Karpas-422 (cell line): ENCODE measurements at regions not wholly inside any gene's neighbourhood (a gene's known extent, or its start where the extent isn't known, plus 50 kb on each side); places are given as distances from the start of the nearest gene placed in this dataset.

Source experiments
- DNase-seq: peaks from one replicate; pipeline ENCODE4 v3.0.0-alpha.2; 2015
- H2AFZ ChIP-seq: fragments of 200-600 bp; sonication (generic); 2 replicates; pipeline ENCODE4 v1.6.1; 2014; ENCODE audit warnings: antibody characterized with exemption, low read length, mixed read lengths
- H3K27ac ChIP-seq: fragments of 200-600 bp; sonication (generic); 2 replicates; pipeline ENCODE4 v1.5.1; 2014; ENCODE audit warnings: mild to moderate bottlenecking, low read length, moderate library complexity
- H3K27me3 ChIP-seq: fragments of 200-600 bp; sonication (generic); 2 replicates; pipeline ENCODE4 v1.6.1; 2014; ENCODE audit warnings: low read length, mixed read lengths
- H3K36me3 ChIP-seq: fragments of 200-600 bp; sonication (generic); 2 replicates; pipeline ENCODE4 v1.6.1; 2014; ENCODE audit warnings: low read length, mixed read lengths; ENCODE audit not compliant: insufficient read depth
- H3K4me1 ChIP-seq: fragments of 200-600 bp; sonication (generic); 2 replicates; pipeline ENCODE4 v1.6.1; 2014; ENCODE audit warnings: mild to moderate bottlenecking, low read length, mixed read lengths
- H3K4me2 ChIP-seq: fragments of 200-600 bp; sonication (generic); 2 replicates; pipeline ENCODE4 v1.6.1; 2014; ENCODE audit warnings: low read length, low read depth, mild to moderate bottlenecking; ENCODE audit not compliant: poor library complexity, severe bottlenecking
- H3K4me3 ChIP-seq: fragments of 200-600 bp; sonication (generic); 2 replicates; pipeline ENCODE4 v1.5.1; 2014; ENCODE audit warnings: mild to moderate bottlenecking, antibody characterized with exemption, low read length, mixed read lengths
- H3K79me2 ChIP-seq: fragments of 200-600 bp; sonication (generic); 2 replicates; pipeline ENCODE4 v1.6.1; 2014; ENCODE audit warnings: mild to moderate bottlenecking, low read length, mixed read lengths
- H3K9ac ChIP-seq: fragments of 200-600 bp; sonication (generic); 2 replicates; pipeline ENCODE4 v1.6.0; 2014; ENCODE audit warnings: low read length
- H3K9me2 ChIP-seq: fragments of 200-600 bp; sonication (generic), shearing (Covaris generic); replicated peaks from 2 replicates; pipeline ENCODE4 v1.6.0; 2014; ENCODE audit warnings: mild to moderate bottlenecking, low read length, moderate library complexity; ENCODE audit not compliant: insufficient read depth
- H3K9me3 ChIP-seq: fragments of 300-700, 200-600 bp; sonication (generic); 2 replicates; pipeline ENCODE4 v1.6.1; 2014; ENCODE audit warnings: low read length, mixed read lengths
- H4K20me1 ChIP-seq: fragments of 200-600 bp; sonication (generic); 2 replicates; pipeline ENCODE4 v1.6.1; 2014; ENCODE audit warnings: mild to moderate bottlenecking, antibody characterized with exemption, low read length, low read depth; ENCODE audit not compliant: insufficient read depth

DNA sequence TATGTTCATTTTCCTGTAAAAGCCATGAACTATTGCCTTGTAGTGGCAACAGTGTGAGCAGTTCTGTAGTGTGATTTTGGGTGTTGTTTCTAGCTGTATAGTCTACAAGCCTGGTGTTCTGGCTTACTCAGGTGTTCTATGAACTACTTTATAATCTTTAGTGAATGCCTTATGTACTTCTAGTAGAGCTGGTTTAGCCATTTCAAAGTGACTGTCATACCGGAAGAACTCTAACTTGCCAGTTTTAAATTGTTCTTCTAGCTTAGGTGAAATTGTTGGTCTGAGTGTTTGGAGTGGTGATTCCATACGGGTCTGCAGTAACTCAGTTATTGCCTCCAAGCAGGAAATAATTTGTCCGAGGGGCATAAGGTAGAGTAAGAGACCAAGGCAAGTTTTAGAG lies 150.2 kb upstream of the ZNF184 start:
- Histone ChIP-seq H3K4me3 (no peak overlapping the region), H3K9me3 (no peaks in the 10 kb centered on the region), H3K36me3 (no peaks in the 10 kb centered on the region), H3K79me2 (no peaks in the 10 kb centered on the region), H3K9me2 (no peaks in the 10 kb centered on the region), H3K27me3 (no peaks in the 10 kb centered on the region), H3K4me1 (no peaks in the 10 kb centered on the region), H3K9ac (no peak overlapping the region), H3K4me2 (no peak overlapping the region), H4K20me1 (no peaks in the 10 kb centered on the region), H3K27ac (no peak overlapping the region), H2AFZ (no peak overlapping the region)
- no peak for DNase-seq

DNA sequence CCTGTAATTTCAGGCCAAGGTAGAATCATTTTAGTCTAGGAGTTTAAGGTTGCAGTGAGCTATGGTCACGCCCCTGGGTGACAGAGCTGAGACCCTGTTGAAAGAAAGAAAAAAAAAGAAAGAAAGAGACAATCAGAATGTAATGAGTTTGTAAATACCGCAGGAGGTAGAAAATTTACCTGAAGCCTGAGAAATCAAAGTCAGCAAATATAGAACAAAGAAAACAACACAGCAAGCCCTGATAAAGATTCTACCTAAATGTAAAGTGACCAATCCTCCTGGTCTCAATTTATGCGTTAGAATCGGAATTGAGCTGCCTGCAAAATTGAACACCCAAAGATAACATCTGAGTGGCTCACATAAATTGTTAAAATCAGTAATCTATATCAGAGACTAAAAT lies 146.5 kb upstream of the ZNF184 start:
- Histone ChIP-seq H3K27me3 (no peaks in the 10 kb centered on the region), H3K9me2 (no peaks in the 10 kb centered on the region), H3K9me3 (no peaks in the 10 kb centered on the region), H3K4me2 (no peak overlapping the region), H3K4me3 (no peak overlapping the region), H3K9ac (no peak overlapping the region), H3K36me3 (no peaks in the 10 kb centered on the region), H2AFZ (no peak overlapping the region), H3K27ac (no peak overlapping the region), H3K79me2 (no peaks in the 10 kb centered on the region), H4K20me1 (no peaks in the 10 kb centered on the region), H3K4me1 (no peaks in the 10 kb centered on the region)
- no peak for DNase-seq

DNA sequence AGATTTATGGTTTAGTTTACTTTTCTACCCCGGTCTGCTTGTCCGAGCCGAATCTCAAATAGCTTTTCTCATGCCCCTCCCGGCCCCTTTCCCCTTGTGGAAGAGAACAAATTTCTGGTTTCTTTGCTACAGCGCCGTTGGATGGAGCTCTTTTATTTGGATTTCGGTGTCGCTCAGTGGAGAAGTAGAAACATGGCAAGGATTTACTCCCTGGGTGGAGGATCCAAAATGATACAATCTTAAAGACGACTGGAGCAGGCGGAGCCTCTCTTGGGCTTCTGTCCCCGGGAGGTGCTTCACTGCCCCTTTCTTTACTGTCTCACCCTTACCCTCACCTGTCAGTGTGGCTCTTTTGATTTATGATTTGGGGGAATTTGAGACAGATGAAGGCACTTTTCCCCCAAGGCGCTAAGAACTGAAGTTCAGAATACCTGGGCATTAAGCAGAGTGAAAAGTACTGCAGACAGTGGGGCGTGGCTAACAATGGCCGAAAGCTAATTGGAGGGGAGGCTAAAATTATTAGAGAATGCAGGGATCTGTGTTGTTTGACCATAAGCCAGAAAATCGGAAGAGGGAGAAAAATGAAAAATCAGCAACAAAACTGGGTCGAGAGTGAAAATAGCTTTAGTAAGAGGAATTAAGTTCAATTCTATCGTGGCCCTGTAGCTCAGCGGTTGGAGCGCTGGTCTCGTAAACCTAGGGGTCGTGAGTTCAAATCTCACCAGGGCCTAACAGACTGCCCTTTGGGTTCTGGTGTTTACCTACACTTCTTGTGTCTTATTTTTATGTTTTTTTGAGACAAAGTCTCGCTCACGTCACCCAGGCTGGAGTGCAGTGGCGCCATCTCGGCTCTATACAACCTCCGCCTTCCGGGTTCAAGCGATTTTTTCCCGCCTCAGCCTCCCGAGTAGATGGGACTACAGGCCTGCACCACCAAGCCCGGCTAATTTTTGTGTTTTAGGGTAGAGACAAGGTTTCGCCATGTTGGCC lies 145.1 kb upstream of the ZNF184 start:
- Histone ChIP-seq H3K36me3 (no peaks in the 10 kb centered on the region), H3K4me1 (no peaks in the 10 kb centered on the region), H4K20me1 (no peaks in the 10 kb centered on the region), H3K79me2 (no peaks in the 10 kb centered on the region), H3K27ac (no peak overlapping the region), H2AFZ (no peak overlapping the region), H3K4me3 (no peak overlapping the region), H3K4me2 (no peak overlapping the region), H3K9me2 (no peaks in the 10 kb centered on the region), H3K9ac (no peak overlapping the region), H3K9me3 (no peaks in the 10 kb centered on the region), H3K27me3 (no peaks in the 10 kb centered on the region)
- no peak for DNase-seq

DNA sequence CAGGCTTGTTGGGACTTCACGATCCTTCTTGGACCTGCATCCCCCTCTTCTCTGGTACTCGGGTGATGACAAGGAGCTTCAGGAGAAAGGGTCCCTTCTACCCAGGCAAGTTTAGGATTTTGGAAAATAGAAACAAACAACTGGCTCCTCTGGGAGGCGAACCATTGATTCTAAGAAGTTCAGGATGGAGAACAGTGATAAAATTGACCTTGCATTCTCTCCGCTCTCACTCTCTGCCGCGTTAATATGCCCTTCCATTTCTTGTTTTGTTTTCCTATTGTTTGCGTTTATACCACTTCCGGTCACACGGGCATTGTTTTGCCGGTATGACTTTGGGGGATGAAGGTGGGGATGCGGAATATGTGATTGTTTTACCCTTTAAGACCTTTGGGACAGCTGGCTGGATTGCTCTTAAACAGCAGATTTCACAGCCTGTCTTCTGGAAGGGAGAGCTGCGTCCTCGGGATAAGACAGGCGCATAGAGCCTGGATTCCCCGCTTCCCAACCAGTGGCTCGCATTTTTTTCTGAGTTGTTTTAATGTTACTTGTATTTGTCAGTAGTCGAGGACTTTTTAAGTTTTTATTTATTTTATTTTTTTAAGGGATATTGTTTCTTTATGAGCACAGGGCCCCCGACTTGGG lies 144.3 kb upstream of the ZNF184 start:
- Histone ChIP-seq H3K9ac (no peak overlapping the region), H3K9me2 (no peaks in the 10 kb centered on the region), H3K4me2 (no peak overlapping the region), H3K79me2 (no peaks in the 10 kb centered on the region), H2AFZ (no peak overlapping the region), H3K4me3 (no peak overlapping the region), H3K36me3 (no peaks in the 10 kb centered on the region), H3K27me3 (no peaks in the 10 kb centered on the region), H3K27ac (no peak overlapping the region), H4K20me1 (no peaks in the 10 kb centered on the region), H3K4me1 (no peaks in the 10 kb centered on the region), H3K9me3 (no peaks in the 10 kb centered on the region)
- DNase-seq: no peak

DNA sequence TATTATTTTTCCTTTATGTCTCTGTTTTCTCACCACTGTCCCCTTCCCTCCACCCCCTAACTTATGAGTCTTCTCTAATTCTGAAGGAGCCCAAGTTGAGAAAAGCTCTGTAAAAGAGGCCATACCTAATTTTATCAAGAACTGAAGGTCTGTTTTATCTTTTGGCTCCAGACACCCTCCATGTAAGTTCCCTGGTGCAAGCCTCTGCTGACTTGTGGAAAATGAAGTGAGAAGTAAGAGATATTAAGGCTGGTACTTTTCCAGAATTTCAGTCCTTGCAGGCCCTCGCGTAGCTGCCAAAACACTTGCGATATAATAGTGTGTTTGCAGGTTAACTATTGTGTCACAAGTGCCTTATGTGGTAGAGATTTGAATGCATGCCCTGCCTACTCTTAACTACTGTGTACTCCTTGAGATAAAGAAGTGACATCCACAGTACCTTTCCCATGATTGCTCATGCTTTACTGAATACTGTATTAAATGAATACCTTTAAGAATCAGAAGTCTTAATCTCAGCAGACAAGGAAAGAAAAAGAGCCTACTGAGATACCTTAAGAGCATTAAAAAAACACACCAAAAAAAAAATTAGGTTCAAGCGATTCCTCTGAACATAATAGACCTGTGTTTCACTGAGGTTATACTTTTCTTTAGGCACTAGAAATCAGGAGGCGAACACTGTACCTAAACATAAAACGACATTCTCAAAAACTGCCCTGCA lies 143.6 kb upstream of the ZNF184 start:
- Histone ChIP-seq H3K4me3 (no peak overlapping the region), H3K27me3 (no peaks in the 10 kb centered on the region), H3K79me2 (no peaks in the 10 kb centered on the region), H3K9ac (no peak overlapping the region), H2AFZ (no peak overlapping the region), H3K27ac (no peak overlapping the region), H4K20me1 (no peaks in the 10 kb centered on the region), H3K9me3 (no peaks in the 10 kb centered on the region), H3K36me3 (no peaks in the 10 kb centered on the region), H3K4me1 (no peaks in the 10 kb centered on the region), H3K9me2 (no peaks in the 10 kb centered on the region), H3K4me2 (no peak overlapping the region)
- no peak for DNase-seq

DNA sequence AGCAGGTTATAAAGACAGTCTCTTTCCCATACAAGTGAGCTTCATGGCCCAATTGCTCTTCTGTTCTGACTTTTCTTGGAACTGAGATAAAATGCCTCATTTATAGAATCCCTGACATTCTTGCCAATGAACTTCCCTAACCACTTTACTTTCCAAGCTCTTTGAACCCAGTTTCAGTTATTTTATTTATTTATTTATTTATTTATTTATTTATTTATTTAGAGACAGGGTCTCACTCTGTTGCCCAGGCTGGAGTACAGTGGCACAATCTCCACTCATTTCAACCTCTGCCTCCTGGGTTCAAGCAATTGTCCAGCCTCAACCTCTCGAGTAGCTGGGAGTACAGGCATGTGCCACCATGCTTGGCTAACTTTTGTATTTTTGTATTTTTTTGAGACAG lies 138.5 kb upstream of the ZNF184 start:
- Histone ChIP-seq H3K4me1 (no peaks in the 10 kb centered on the region), H3K4me3 (no peak overlapping the region), H3K27me3 (no peaks in the 10 kb centered on the region), H2AFZ (no peak overlapping the region), H3K4me2 (no peak overlapping the region), H3K9me3 (no peaks in the 10 kb centered on the region), H3K79me2 (no peaks in the 10 kb centered on the region), H3K27ac (no peak overlapping the region), H3K9ac (no peak overlapping the region), H4K20me1 (no peaks in the 10 kb centered on the region), H3K9me2 (no peaks in the 10 kb centered on the region), H3K36me3 (no peaks in the 10 kb centered on the region)
- DNase-seq: no peak

DNA sequence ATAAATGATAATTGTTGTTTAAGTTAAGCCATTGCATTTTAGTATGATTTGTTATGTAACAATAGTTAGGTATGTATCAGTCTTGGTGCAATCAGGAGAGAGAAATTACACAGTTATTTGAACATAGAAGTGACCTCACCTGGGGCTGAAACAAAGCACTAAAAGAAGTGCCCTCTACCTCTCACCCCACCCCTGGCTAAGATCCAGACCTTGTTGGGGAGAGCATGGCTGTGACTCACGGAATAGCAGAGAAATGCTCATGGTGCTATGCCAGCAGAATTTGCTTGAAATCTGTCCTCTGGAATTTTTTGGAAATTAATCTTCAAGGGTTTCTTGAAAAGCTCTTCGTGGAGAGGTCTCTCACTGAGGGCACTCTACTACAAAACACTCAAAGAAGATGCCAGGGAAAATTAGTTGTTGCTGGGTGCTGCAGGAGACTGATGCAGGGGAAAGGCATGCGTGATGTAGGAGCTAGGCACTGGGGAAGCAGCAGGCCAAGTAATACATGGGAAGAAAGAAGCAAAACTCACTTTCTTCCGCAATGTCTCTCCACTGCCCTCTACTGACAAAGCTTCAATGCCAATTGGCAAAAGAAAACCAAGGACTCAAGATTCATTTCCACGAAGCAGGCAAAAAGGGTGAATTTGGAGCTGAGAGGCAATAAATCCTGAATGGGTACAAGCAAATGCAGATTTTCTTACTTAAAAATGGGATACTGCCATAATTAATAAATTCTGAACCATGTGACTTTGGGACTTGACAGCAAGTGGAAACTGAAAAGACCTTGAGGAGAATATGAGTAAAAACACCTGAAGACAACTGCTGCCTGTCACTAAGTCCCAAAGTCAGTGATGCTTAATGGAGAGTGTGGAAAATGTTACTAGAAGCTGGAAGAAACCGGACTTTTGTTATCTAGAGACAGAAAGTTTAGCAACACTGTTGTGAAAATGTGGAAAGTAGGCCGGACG lies 136.3 kb upstream of the ZNF184 start:
- H3K9ac ChIP-seq: no peak overlapping the region
- no peak overlapping the region for H3K27ac ChIP-seq
- H2AFZ ChIP-seq: no peak overlapping the region
- no peaks in the 10 kb centered on the region for H3K79me2 ChIP-seq
- no peaks in the 10 kb centered on the region for H3K9me3 ChIP-seq
- no peaks in the 10 kb centered on the region for H3K27me3 ChIP-seq
- no peaks in the 10 kb centered on the region for H4K20me1 ChIP-seq
- no peak overlapping the region for H3K4me2 ChIP-seq
- no peak overlapping the region for H3K4me3 ChIP-seq
- no peaks in the 10 kb centered on the region for H3K4me1 ChIP-seq
- no peaks in the 10 kb centered on the region for H3K9me2 ChIP-seq
- no peaks in the 10 kb centered on the region for H3K36me3 ChIP-seq
- DNase-seq: peak; percentile 76
